Activated T-helper 2 cell treated with anti-CD3 and anti-CD28 coated beads, Interferon-gamma antibody, Interleukin-2, Interleukin-4, amounts not matched to agents 10 μg/mL and 5 μg/mL and 100 μg/mL, durations not matched to agents 14 hours and 24 hours and 36 hours (primary cell): ENCODE measurements at regions not wholly inside any gene's neighbourhood (a gene's known extent, or its start where the extent isn't known, plus 50 kb on each side); places are given as distances from the start of the nearest gene placed in this dataset.
"Not testable (repeated sequence)": the region's sequence is repeated elsewhere in the genome, so short reads cannot be mapped to it uniquely, and the experiment has no call there.

Source experiments
- DNase-seq: peaks from one replicate; pipeline ENCODE4 v3.0.0; 2021; ENCODE audit warnings: low spot score
- H3K27ac Mint-ChIP-seq: one replicate; pipeline ENCODE4 v1.8.0; 2021; ENCODE audit warnings: mixed read lengths
- H3K27me3 Mint-ChIP-seq: one replicate; pipeline ENCODE4 v1.8.0; 2021; ENCODE audit warnings: low read depth, mixed read lengths
- H3K36me3 Mint-ChIP-seq: one replicate; pipeline ENCODE4 v1.8.0; 2021; ENCODE audit warnings: low read depth, mixed read lengths
- H3K4me1 Mint-ChIP-seq: one replicate; pipeline ENCODE4 v1.8.0; 2021; ENCODE audit warnings: low read depth, mixed read lengths
- H3K4me3 Mint-ChIP-seq: one replicate; pipeline ENCODE4 v1.8.0; 2021; ENCODE audit warnings: low read depth, mild to moderate bottlenecking, moderate library complexity, mixed read lengths
- H3K9me3 Mint-ChIP-seq: one replicate; pipeline ENCODE4 v1.8.0; 2021; ENCODE audit warnings: mixed read lengths
- intact Hi-C: fragments of 100-400 bp; cut with micrococcal nuclease; formaldehyde crosslinking; loops from one replicate; pipeline ENCODE4 v1.15.1; 2023

GRCh38 chrX:16067886-16068515 lies 55.4 kb upstream of the GRPR start:
- Mint-ChIP-seq H3K36me3 (no peaks in the 10 kb centered on the region), H3K27ac (no peak overlapping the region), H3K4me3 (no peak overlapping the region), H3K4me1 (no peaks in the 10 kb centered on the region), H3K9me3 (no peaks in the 10 kb centered on the region), H3K27me3 (no peaks in the 10 kb centered on the region)
- intact Hi-C loops: no loop called here
- DNase-seq: no peak

DNA sequence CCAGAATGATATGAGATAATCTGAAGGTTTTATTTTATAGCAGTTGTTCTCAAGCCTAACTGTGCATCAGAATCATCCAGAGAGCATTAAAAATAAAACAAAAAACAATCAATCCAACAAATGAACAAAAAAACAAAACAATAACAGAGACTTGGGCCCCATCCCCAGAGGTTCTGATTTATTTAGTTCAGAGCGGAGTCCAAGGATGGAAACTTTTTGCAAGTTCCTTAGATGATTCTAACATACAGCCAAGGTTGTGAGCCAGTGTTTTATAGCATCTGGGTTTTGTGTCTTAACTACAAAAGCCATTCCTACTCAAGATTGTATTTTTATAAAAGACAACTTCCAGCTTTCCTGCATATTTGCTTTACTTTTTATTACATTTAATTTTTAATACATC lies 59.4 kb upstream of the GRPR start:
- no peaks in the 10 kb centered on the region for H3K9me3 Mint-ChIP-seq
- H3K27me3 Mint-ChIP-seq: no peaks in the 10 kb centered on the region
- intact Hi-C loops: no loop called here
- H3K4me3 Mint-ChIP-seq: no peak overlapping the region
- no peaks in the 10 kb centered on the region for H3K4me1 Mint-ChIP-seq
- H3K27ac Mint-ChIP-seq: no peak overlapping the region
- no peak for DNase-seq
- no peaks in the 10 kb centered on the region for H3K36me3 Mint-ChIP-seq

GRCh38 chrX:16063141-16063540 lies 60.2 kb upstream of the GRPR start:
- no peaks in the 10 kb centered on the region for H3K9me3 Mint-ChIP-seq
- intact Hi-C loops: no loop called here
- no peaks in the 10 kb centered on the region for H3K4me1 Mint-ChIP-seq
- no peak for DNase-seq
- no peak overlapping the region for H3K27ac Mint-ChIP-seq
- no peaks in the 10 kb centered on the region for H3K36me3 Mint-ChIP-seq
- no peaks in the 10 kb centered on the region for H3K27me3 Mint-ChIP-seq
- H3K4me3 Mint-ChIP-seq: no peak overlapping the region

DNA sequence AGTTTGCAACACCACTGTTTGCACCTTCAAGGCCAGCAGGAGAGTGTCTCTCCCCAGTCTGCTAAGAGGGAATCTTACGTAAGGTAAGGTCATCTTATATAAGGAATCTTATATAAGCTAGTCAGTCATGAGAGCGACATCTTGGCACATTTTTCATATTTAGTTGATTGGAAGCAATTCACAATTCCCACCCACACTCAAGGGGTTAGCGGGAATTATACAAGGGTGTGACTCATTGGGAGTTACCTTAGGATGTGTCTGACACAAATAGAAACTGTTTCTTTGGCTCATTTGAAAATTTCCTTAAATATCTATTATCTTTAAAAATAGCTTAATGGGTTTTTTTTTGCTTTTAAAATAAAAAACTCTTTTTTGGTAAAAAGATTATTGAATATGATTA lies 62.1 kb upstream of the GRPR start:
- DNase-seq: no peak
- H3K4me3 Mint-ChIP-seq: no peak overlapping the region

DNA sequence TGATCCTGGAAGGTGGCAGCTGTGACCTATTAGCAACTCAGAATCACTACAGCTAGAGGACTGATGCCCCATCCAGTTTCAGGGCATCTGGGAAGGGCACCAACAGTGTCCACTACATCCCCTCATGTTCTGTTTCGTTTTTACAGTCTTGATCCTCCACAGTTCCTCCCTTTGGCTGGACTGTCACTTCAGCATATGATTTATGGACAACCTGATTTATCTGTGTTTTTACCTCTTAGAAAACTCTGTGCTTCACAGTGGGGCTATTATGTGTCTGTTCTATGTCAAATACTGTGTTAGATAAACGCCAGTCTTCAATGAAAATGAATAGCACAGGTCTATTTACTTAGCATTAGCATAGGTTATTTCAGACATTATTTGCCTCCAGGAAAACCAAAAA lies 63.1 kb upstream of the GRPR start:
- DNase-seq: no peak
- Mint-ChIP-seq H3K9me3 (no peaks in the 10 kb centered on the region), H3K27me3 (no peaks in the 10 kb centered on the region), H3K4me3 (no peak overlapping the region), H3K36me3 (no peaks in the 10 kb centered on the region), H3K4me1 (no peaks in the 10 kb centered on the region), H3K27ac (no peak overlapping the region)
- intact Hi-C loops: no loop called here

More for the DNA sequence above, 62.1 kb upstream of the GRPR start:
- Mint-ChIP-seq H3K36me3 (no peaks in the 10 kb centered on the region), H3K27me3 (no peaks in the 10 kb centered on the region), H3K9me3 (no peaks in the 10 kb centered on the region), H3K4me1 (no peaks in the 10 kb centered on the region), H3K27ac (no peak overlapping the region)
- intact Hi-C loops: no loop called here

DNA sequence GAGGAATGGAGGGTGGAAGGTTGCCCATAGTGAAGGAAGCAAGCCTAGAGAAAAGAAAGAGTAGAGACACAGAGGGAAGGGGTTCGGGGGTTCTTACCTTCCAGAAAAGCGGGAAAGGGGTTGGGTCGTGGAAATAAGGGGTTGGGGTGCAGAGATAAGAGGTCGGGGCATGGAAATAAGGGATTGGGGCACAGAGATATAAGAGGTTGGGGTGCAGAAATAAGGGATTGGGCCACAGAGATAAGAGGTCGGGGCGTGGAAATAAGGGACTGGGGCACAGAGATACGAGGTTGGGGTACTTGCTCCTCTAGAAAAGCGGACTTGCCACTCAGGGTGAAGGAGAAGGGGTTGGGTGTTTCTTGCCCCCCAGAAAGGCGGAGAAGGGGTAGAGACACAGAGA lies 74.2 kb upstream of the GRPR start:
- DNase-seq, intact Hi-C loops, H3K27me3 Mint-ChIP-seq, H3K4me3 Mint-ChIP-seq, H3K36me3 Mint-ChIP-seq, H3K4me1 Mint-ChIP-seq, H3K9me3 Mint-ChIP-seq, H3K27ac Mint-ChIP-seq: not testable (repeated sequence)

GRCh38 chrX:16042980-16043379 lies 80.4 kb upstream of the GRPR start:
- intact Hi-C loops: no loop called here
- no peak for DNase-seq
- Mint-ChIP-seq H3K4me3 (no peak overlapping the region), H3K36me3 (no peaks in the 10 kb centered on the region), H3K27ac (no peak overlapping the region), H3K27me3 (no peaks in the 10 kb centered on the region), H3K4me1 (peaks cover 6% of the 10 kb centered on the region), H3K9me3 (no peaks in the 10 kb centered on the region)

- H3K27ac Mint-ChIP-seq: no peak overlapping the region
- intact Hi-C loops: no loop called here
- no peak for DNase-seq
Observed at GRCh38 chrX:16039834-16040233, 83.5 kb upstream of the GRPR start.

GRCh38 chrX:16039363-16039762 lies 84.0 kb upstream of the GRPR start:
- no peak for DNase-seq
- Mint-ChIP-seq H3K27me3 (peaks cover 6% of the 10 kb centered on the region), H3K4me1 (peaks cover 6% of the 10 kb centered on the region), H3K27ac (no peak overlapping the region), H3K9me3 (no peaks in the 10 kb centered on the region), H3K36me3 (no peaks in the 10 kb centered on the region), H3K4me3 (no peak overlapping the region)
- intact Hi-C loops: no loop called here

More at GRCh38 chrX:16039834-16040233, 83.5 kb upstream of the GRPR start:
- Mint-ChIP-seq H3K4me1 (peaks cover 6% of the 10 kb centered on the region), H3K4me3 (no peak overlapping the region), H3K36me3 (no peaks in the 10 kb centered on the region), H3K27me3 (peaks cover 6% of the 10 kb centered on the region), H3K9me3 (no peaks in the 10 kb centered on the region)

GRCh38 chrX:16033331-16033730 lies 90.0 kb upstream of the GRPR start:
- H3K36me3 Mint-ChIP-seq: no peaks in the 10 kb centered on the region
- no peak overlapping the region for H3K4me3 Mint-ChIP-seq
- no peak overlapping the region for H3K27ac Mint-ChIP-seq
- H3K9me3 Mint-ChIP-seq: no peaks in the 10 kb centered on the region
- no peak for DNase-seq
- H3K27me3 Mint-ChIP-seq: peaks cover 13% of the 10 kb centered on the region
- no peaks in the 10 kb centered on the region for H3K4me1 Mint-ChIP-seq
- intact Hi-C loops: no loop called here

DNA sequence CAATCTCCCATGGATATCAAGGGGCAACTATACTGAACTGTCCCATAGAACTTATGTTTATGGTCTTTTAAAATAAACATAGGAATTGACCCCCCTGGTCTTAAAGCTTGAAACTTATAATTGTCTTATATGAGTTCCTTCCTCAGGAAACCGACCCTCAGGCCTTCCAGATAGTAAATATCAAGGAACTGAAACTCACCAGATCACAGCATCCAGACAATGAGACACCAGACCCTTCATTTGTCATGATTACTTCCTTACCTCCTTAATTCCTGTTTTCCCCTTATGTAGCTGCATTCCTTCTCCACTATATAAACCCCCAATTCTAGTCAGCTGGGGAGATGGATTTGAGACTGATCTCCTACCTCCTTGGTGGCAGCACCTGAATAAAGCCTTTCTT lies 94.8 kb upstream of the GRPR start:
- H3K4me3 Mint-ChIP-seq: no peak overlapping the region
- peaks cover 5% of the 10 kb centered on the region for H3K4me1 Mint-ChIP-seq
- no peaks in the 10 kb centered on the region for H3K9me3 Mint-ChIP-seq
- no peak for DNase-seq
- H3K27me3 Mint-ChIP-seq: peaks cover 5% of the 10 kb centered on the region
- no peaks in the 10 kb centered on the region for H3K36me3 Mint-ChIP-seq
- intact Hi-C loops: no loop called here
- H3K27ac Mint-ChIP-seq: no peak overlapping the region

- H3K4me1 Mint-ChIP-seq: peaks cover 7% of the 10 kb centered on the region
- no peak for DNase-seq
- H3K27ac Mint-ChIP-seq: no peak overlapping the region
- H3K36me3 Mint-ChIP-seq: no peaks in the 10 kb centered on the region
- no peaks in the 10 kb centered on the region for H3K27me3 Mint-ChIP-seq
- H3K9me3 Mint-ChIP-seq: no peaks in the 10 kb centered on the region
- intact Hi-C loops: no loop called here
- H3K4me3 Mint-ChIP-seq: no peak overlapping the region
Observed at GRCh38 chrX:16023790-16024734, 99.3 kb upstream of the GRPR start.

DNA sequence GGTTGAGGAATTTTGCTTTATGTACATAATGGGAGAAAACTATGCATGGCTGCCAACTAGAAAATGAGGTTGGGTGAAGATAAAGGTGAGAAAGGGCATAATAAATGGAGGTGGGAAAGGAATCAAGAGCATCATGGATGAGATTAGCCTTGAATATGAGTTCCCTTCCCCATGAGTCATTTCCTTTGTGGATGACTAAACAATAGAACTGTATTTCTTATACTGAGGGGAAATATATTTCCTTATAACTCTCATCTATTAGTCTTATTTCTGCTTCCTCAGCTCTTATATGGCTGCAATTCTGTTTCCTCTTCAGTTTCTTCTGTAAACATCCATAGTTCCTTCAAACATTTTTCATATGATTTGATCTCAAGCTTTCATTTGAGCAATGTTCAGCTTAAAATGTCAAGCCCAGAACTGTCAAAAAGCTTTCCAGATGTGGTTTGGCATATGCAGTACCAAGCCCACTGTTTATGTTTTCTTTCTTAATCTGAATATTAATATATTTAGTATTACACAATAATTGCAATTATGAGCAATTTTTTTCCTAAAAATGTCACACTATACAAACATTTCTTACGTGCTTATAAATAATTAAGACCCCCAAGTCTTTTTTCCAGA lies 100.7 kb upstream of the GRPR start:
- intact Hi-C loops: no loop called here
- no peak overlapping the region for H3K4me3 Mint-ChIP-seq
- no peak for DNase-seq
- no peaks in the 10 kb centered on the region for H3K36me3 Mint-ChIP-seq
- H3K9me3 Mint-ChIP-seq: no peaks in the 10 kb centered on the region
- no peak overlapping the region for H3K27ac Mint-ChIP-seq
- peaks cover 7% of the 10 kb centered on the region for H3K4me1 Mint-ChIP-seq
- no peaks in the 10 kb centered on the region for H3K27me3 Mint-ChIP-seq
